GM23338 (cell line): ENCODE measurements at regions not wholly inside any gene's neighbourhood (a gene's known extent, or its start where the extent isn't known, plus 50 kb on each side); places are given as distances from the start of the nearest gene placed in this dataset.

Experiments used
- ATAC-seq: fragments of 200-7000 bp; cut with Tn5 transposase; 3 replicates; pipeline ENCODE4 v1.9.1; 2020
- DNase-seq: peaks from one replicate; pipeline ENCODE4 v3.0.0-alpha.2; 2015; ENCODE audit warnings: low spot score
- H2AFZ ChIP-seq: fragments of 200-600 bp; sonication (generic); 2 replicates; pipeline ENCODE4 v1.8.0; 2016; ENCODE audit warnings: antibody characterized with exemption, mild to moderate bottlenecking, moderate library complexity
- H3F3A ChIP-seq: fragments of 200-600 bp; sonication (generic); replicated peaks from 2 replicates; pipeline ENCODE4 v1.8.0; 2017; ENCODE audit warnings: antibody characterized with exemption, mixed run types, low read depth
- H3K27ac ChIP-seq: fragments of 200-600 bp; sonication (generic); 2 replicates; pipeline ENCODE4 v1.6.1; 2016; ENCODE audit warnings: low read depth
- H3K27me3 ChIP-seq: fragments of 200-600 bp; sonication (generic); 2 replicates; pipeline ENCODE4 v1.8.0; 2016; ENCODE audit warnings: mild to moderate bottlenecking, mixed run types, moderate library complexity; ENCODE audit not compliant: insufficient read depth
- H3K36me3 ChIP-seq: fragments of 200-600 bp; sonication (generic); 2 replicates; pipeline ENCODE4 v1.8.0; 2016; ENCODE audit warnings: mild to moderate bottlenecking; ENCODE audit not compliant: insufficient read depth
- H3K4me1 ChIP-seq: fragments of 200-600 bp; sonication (generic); 2 replicates; pipeline ENCODE4 v1.8.0; 2016; ENCODE audit warnings: mild to moderate bottlenecking, moderate library complexity; ENCODE audit not compliant: insufficient read depth
- H3K4me2 ChIP-seq: fragments of 200-600 bp; sonication (generic); 2 replicates; pipeline ENCODE4 v1.7.1; 2017; ENCODE audit warnings: mixed run types
- H3K4me3 ChIP-seq: fragments of 200-600 bp; sonication (generic); 2 replicates; pipeline ENCODE4 v1.6.1; 2016; ENCODE audit warnings: mixed run types
- H3K79me2 ChIP-seq: fragments of 200-600 bp; sonication (generic); replicated peaks from 2 replicates; pipeline ENCODE4 v1.8.0; 2017; ENCODE audit warnings: mild to moderate bottlenecking; ENCODE audit not compliant: insufficient read depth
- H3K9me2 ChIP-seq: fragments of 200-600 bp; sonication (generic); 2 replicates; pipeline ENCODE4 v1.8.0; 2017; ENCODE audit not compliant: insufficient read depth
- H4K20me1 ChIP-seq: fragments of 200-600 bp; sonication (generic); replicated peaks from 2 replicates; pipeline ENCODE4 v1.8.0; 2017; ENCODE audit warnings: mild to moderate bottlenecking; ENCODE audit not compliant: insufficient read depth
- H3K27ac Mint-ChIP-seq: 2 replicates; pipeline ENCODE4 v1.8.0; 2020; ENCODE audit warnings: inconsistent platforms, mild to moderate bottlenecking, moderate library complexity, mixed read lengths
- H3K27me3 Mint-ChIP-seq: 3 replicates; pipeline ENCODE4 v1.8.0; 2022; ENCODE audit warnings: low read depth, mild to moderate bottlenecking, moderate library complexity, mixed read lengths, inconsistent platforms; ENCODE audit not compliant: insufficient read depth, poor library complexity
- H3K36me3 Mint-ChIP-seq: 3 replicates; pipeline ENCODE4 v1.8.0; 2021; ENCODE audit warnings: low read depth, mild to moderate bottlenecking, inconsistent platforms, moderate library complexity, mixed read lengths
- H3K4me1 Mint-ChIP-seq: 3 replicates; pipeline ENCODE4 v1.8.0; 2020; ENCODE audit warnings: mild to moderate bottlenecking, inconsistent platforms, mixed read lengths
- H3K4me3 Mint-ChIP-seq: 3 replicates; pipeline ENCODE4 v1.8.0; 2021; ENCODE audit warnings: moderate library complexity, mild to moderate bottlenecking, inconsistent platforms, mixed read lengths
- H3K9me3 Mint-ChIP-seq: 3 replicates; pipeline ENCODE4 v1.8.0; 2020; ENCODE audit warnings: moderate library complexity, mild to moderate bottlenecking, inconsistent platforms, mixed read lengths
- CREB1 ChIP-seq: fragments of 250-450 bp; sonication (Bioruptor Pico); IDR thresholded peaks from 2 replicates; pipeline ENCODE4 v1.5.0; 2020; ENCODE audit warnings: low read depth, mild to moderate bottlenecking, moderate library complexity
- ETS1 ChIP-seq: IDR thresholded peaks from 2 replicates; pipeline ENCODE4 v1.6.1; 2016; ENCODE audit warnings: antibody characterized with exemption
- EZH2phosphoT487 ChIP-seq: fragments of 200-600 bp; sonication (generic); IDR thresholded peaks from one replicate; pipeline ENCODE4 v1.8.1; 2018; ENCODE audit warnings: antibody characterized with exemption; ENCODE audit not compliant: unreplicated experiment
- JUNB ChIP-seq: IDR thresholded peaks from one replicate; pipeline ENCODE4 v1.6.1; 2016; ENCODE audit warnings: antibody characterized with exemption; ENCODE audit not compliant: unreplicated experiment
- NANOG ChIP-seq: IDR thresholded peaks from 2 replicates; pipeline ENCODE4 v1.6.1; 2016; ENCODE audit warnings: antibody characterized with exemption, borderline replicate concordance
- POLR2AphosphoS5 ChIP-seq: IDR thresholded peaks from 2 replicates; pipeline ENCODE4 v1.6.1; 2016; ENCODE audit warnings: antibody characterized with exemption, low read depth
- STAT1 ChIP-seq: IDR thresholded peaks from one replicate; pipeline ENCODE4 v1.6.1; 2016; ENCODE audit warnings: antibody characterized with exemption; ENCODE audit not compliant: unreplicated experiment
- ZNF114 ChIP-seq: fragments of 250-450 bp; sonication (Bioruptor Pico); IDR thresholded peaks from 2 replicates; pipeline ENCODE4 v1.5.0; 2020; ENCODE audit warnings: mild to moderate bottlenecking, moderate library complexity
- TF ChIP-seq, protein P1 (sequence below): IDR thresholded peaks from one replicate; pipeline ENCODE4 v1.6.1; 2018; ENCODE audit warnings: antibody characterized with exemption; ENCODE audit not compliant: unreplicated experiment
- TF ChIP-seq, protein P2 (sequence below), 2 experiments: fragments of 200-600 bp in 1 of 2; sonication (generic) in 1 of 2; conservative IDR thresholded peaks; 2 replicates each; pipeline versions ENCODE4 v1.5.1 to v1.6.1; 2016 to 2017; ENCODE audit warnings: antibody characterized with exemption in 2 of 2, low read depth in 2 of 2, mild to moderate bottlenecking in 2 of 2, moderate library complexity in 1 of 2

GRCh38 chrX:79078114-79078513 lies 66.4 kb upstream of the GPR174 start:
- peaks cover 6% of the 10 kb centered on the region; the same call in 1 of the 3 replicates for H3K9me3 Mint-ChIP-seq
- no peak for ATAC-seq
- no peaks in the 10 kb centered on the region for H3K4me1 ChIP-seq
- no peaks in the 10 kb centered on the region for H3K27me3 ChIP-seq
- no peaks in the 10 kb centered on the region for H3K27me3 Mint-ChIP-seq
- H2AFZ ChIP-seq, result 0 out of 2 replicates have a peak overlapping the region, but pooled peaks have one; percentile 12
- no peaks in the 10 kb centered on the region for H3K36me3 Mint-ChIP-seq
- TF ChIP-seq, protein P1, sequence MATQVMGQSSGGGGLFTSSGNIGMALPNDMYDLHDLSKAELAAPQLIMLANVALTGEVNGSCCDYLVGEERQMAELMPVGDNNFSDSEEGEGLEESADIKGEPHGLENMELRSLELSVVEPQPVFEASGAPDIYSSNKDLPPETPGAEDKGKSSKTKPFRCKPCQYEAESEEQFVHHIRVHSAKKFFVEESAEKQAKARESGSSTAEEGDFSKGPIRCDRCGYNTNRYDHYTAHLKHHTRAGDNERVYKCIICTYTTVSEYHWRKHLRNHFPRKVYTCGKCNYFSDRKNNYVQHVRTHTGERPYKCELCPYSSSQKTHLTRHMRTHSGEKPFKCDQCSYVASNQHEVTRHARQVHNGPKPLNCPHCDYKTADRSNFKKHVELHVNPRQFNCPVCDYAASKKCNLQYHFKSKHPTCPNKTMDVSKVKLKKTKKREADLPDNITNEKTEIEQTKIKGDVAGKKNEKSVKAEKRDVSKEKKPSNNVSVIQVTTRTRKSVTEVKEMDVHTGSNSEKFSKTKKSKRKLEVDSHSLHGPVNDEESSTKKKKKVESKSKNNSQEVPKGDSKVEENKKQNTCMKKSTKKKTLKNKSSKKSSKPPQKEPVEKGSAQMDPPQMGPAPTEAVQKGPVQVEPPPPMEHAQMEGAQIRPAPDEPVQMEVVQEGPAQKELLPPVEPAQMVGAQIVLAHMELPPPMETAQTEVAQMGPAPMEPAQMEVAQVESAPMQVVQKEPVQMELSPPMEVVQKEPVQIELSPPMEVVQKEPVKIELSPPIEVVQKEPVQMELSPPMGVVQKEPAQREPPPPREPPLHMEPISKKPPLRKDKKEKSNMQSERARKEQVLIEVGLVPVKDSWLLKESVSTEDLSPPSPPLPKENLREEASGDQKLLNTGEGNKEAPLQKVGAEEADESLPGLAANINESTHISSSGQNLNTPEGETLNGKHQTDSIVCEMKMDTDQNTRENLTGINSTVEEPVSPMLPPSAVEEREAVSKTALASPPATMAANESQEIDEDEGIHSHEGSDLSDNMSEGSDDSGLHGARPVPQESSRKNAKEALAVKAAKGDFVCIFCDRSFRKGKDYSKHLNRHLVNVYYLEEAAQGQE, result no peak
- TF ChIP-seq CREB1 (CRISPR knock-in tag) (no peak), ZNF114 (no peak), STAT1 (no peak), NANOG (no peak), POLR2AphosphoS5 (no peak), ETS1 (no peak), JUNB (no peak)
- TF ChIP-seq, protein P2, sequence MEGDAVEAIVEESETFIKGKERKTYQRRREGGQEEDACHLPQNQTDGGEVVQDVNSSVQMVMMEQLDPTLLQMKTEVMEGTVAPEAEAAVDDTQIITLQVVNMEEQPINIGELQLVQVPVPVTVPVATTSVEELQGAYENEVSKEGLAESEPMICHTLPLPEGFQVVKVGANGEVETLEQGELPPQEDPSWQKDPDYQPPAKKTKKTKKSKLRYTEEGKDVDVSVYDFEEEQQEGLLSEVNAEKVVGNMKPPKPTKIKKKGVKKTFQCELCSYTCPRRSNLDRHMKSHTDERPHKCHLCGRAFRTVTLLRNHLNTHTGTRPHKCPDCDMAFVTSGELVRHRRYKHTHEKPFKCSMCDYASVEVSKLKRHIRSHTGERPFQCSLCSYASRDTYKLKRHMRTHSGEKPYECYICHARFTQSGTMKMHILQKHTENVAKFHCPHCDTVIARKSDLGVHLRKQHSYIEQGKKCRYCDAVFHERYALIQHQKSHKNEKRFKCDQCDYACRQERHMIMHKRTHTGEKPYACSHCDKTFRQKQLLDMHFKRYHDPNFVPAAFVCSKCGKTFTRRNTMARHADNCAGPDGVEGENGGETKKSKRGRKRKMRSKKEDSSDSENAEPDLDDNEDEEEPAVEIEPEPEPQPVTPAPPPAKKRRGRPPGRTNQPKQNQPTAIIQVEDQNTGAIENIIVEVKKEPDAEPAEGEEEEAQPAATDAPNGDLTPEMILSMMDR (conservative IDR thresholded peaks at IDR 0.05; ENCODE audit: low read depth in 2 of 2), result no peak
- no peaks in the 10 kb centered on the region; the same call in 2 of the 3 replicates for H3K4me1 Mint-ChIP-seq
- no peak overlapping the region for H3K4me2 ChIP-seq
- H3K9me2 ChIP-seq, result no peaks in the 10 kb centered on the region
- H3K36me3 ChIP-seq, result no peaks in the 10 kb centered on the region
- no peak overlapping the region for H3K27ac ChIP-seq
- no peaks in the 10 kb centered on the region for H3K79me2 ChIP-seq
- no peak overlapping the region for H3K27ac Mint-ChIP-seq
- no peaks in the 10 kb centered on the region for H3F3A ChIP-seq
- H4K20me1 ChIP-seq, result no peaks in the 10 kb centered on the region
- no peak for DNase-seq
- no peak overlapping the region for H3K4me3 Mint-ChIP-seq
- H3K4me3 ChIP-seq, result no peak overlapping the region

GRCh38 chrX:79079477-79079876 lies 65.0 kb upstream of the GPR174 start:
- Histone ChIP-seq H3K27me3 (no peaks in the 10 kb centered on the region), H3K79me2 (no peaks in the 10 kb centered on the region), H3F3A (no peaks in the 10 kb centered on the region), H3K4me3 (no peak overlapping the region), H3K4me2 (no peak overlapping the region), H3K9me2 (no peaks in the 10 kb centered on the region), H3K27ac (no peak overlapping the region), H4K20me1 (no peaks in the 10 kb centered on the region), H3K4me1 (no peaks in the 10 kb centered on the region), H2AFZ (no peak overlapping the region), H3K36me3 (no peaks in the 10 kb centered on the region)
- H3K27ac Mint-ChIP-seq, result no peak overlapping the region
- DNase-seq (no peak), ATAC-seq (no peak)
- no peaks in the 10 kb centered on the region for H3K9me3 Mint-ChIP-seq
- no peak overlapping the region for H3K4me3 Mint-ChIP-seq
- no peaks in the 10 kb centered on the region; the same call in 2 of the 3 replicates for H3K4me1 Mint-ChIP-seq
- H3K27me3 Mint-ChIP-seq, result no peaks in the 10 kb centered on the region
- no peaks in the 10 kb centered on the region for H3K36me3 Mint-ChIP-seq
- TF ChIP-seq JUNB, result no peak
- TF ChIP-seq NANOG, result no peak
- TF ChIP-seq POLR2AphosphoS5, result no peak
- no peak for TF ChIP-seq EZH2phosphoT487
- no peak for TF ChIP-seq STAT1
- TF ChIP-seq, protein P2 (conservative IDR thresholded peaks at IDR 0.05; ENCODE audit: low read depth in 2 of 2), result no peak
